ENCODE measurements at regions not wholly inside any gene's neighbourhood (a gene's known extent, or its start where the extent isn't known, plus 50 kb on each side); places are given as distances from the start of the nearest gene placed in this dataset.

- no peak overlapping the region for H3K4ac ChIP-seq (ENCODE audit: low read length)
- no peak overlapping the region for H4K8ac ChIP-seq (ENCODE audit: low read depth, low read length)
- no peak overlapping the region for H3K4me2 ChIP-seq (ENCODE audit: insufficient read depth, low read length, poor library complexity, severe bottlenecking)
- H4K91ac ChIP-seq (ENCODE audit: low read depth, low read length, poor library complexity) = no peak overlapping the region
- no peak overlapping the region for H2AFZ ChIP-seq (ENCODE audit: low read length)
- no peak overlapping the region for H2BK5ac ChIP-seq (ENCODE audit: low read length)
- no peak overlapping the region for H2AK5ac ChIP-seq (ENCODE audit: low read depth, low read length)
- no peak overlapping the region for H3K23ac ChIP-seq (ENCODE audit: low read depth, low read length, poor library complexity)
- H3K27ac ChIP-seq (replicated peaks; ENCODE audit: low read length) = no peak overlapping the region
- H2BK12ac ChIP-seq (ENCODE audit: low read length) = no peak overlapping the region
- no peak overlapping the region for H3K4me3 ChIP-seq (ENCODE audit: low read length in 2 of 2)
- H3K14ac ChIP-seq (ENCODE audit: low read length) = no peak overlapping the region
- no peaks in the 10 kb centered on the region for H3K36me3 ChIP-seq (replicated peaks in 1 of 2; ENCODE audit: control insufficient read depth in 2 of 2, insufficient read depth in 2 of 2, low read length in 2 of 2)
- H3K9me3 ChIP-seq (replicated peaks in 1 of 2; ENCODE audit: control insufficient read depth in 2 of 2, insufficient read depth in 1 of 2, low read depth in 1 of 2, low read length in 2 of 2) = no peaks in the 10 kb centered on the region
- H3K27me3 ChIP-seq (ENCODE audit: control insufficient read depth in 3 of 3, insufficient read depth in 3 of 3, low read depth in 1 of 3, low read length in 3 of 3) = no peaks in the 10 kb centered on the region
- DNase-seq (ENCODE audit: low spot score) = no peak
- H2BK15ac ChIP-seq (ENCODE audit: low read length) = no peak overlapping the region
- H3K18ac ChIP-seq (ENCODE audit: low read length) = no peak overlapping the region
- no peak overlapping the region for H3K9ac ChIP-seq (ENCODE audit: low read depth, low read length, poor library complexity)
- no peaks in the 10 kb centered on the region for H3K79me1 ChIP-seq (ENCODE audit: low read depth, low read length)
- no peak overlapping the region for H2BK120ac ChIP-seq (ENCODE audit: low read depth, low read length)
- WGBS, 2 donors (ENCODE audit: extremely low coverage in 2 of 2, insufficient read length in 2 of 2, insufficient replicate concordance in 1 of 2) = no CpG with 5 or more reads among the region's 3 CpGs
- no peaks in the 10 kb centered on the region for H3K4me1 ChIP-seq (ENCODE audit: control insufficient read depth in 2 of 2, insufficient read depth in 1 of 2, low read depth in 1 of 2, low read length in 2 of 2)
Measured at GRCh38 chr20:60143261-60143842, 185.1 kb downstream of the CDH26 start.

DNA sequence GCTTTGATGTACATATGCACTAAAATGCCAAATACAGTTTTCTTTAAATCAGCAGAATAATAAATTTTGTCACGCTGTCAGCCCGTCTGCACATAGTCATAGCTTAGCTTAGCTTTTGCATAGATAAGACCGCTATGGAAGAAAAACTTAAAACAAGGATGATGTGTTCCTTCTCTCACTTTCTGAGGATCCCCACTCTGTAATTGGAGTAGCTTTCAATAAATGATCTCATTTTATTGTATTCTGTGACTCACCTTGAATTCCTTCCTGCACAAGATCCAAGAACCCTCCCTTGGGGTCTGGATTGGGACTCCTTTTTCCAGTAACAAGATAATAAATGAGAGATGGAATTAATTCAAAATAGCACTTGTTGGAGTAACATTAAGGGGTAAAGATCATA lies 186.2 kb downstream of the CDH26 start:
- WGBS, 2 donors (ENCODE audit: extremely low coverage in 2 of 2, insufficient read length in 2 of 2, insufficient replicate concordance in 1 of 2) = no CpG with 5 or more reads among the region's 3 CpGs

DNA sequence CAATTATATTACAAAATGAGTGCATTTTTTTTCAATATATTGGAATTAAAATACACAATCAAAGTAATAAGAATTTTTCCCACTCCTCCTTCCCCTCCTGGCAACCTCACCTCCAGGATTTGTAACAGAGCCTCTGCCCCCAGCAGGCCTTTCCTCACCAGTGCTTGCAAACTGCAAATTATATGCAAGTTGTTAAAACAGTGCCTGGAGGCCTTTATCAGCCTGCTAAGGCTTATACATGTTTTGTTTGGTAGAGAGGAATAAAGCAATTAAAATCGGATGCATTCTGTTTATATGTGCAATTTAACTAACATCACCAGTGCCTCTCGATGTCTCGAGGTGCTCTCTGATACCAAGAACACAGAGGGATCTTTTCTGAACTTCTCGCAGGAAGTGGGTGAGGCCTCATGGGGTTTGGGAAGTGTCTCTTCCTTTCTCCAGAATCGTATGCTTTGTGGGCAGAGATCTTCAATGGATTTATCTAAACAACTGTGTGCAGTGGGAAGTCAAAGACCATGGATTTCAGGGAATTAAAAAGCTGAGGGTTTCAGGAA lies 186.8 kb downstream of the CDH26 start:
- Histone ChIP-seq H4K8ac (ENCODE audit: low read depth, low read length) (no peak overlapping the region), H3K9me3 (replicated peaks in 1 of 2; ENCODE audit: control insufficient read depth in 2 of 2, insufficient read depth in 1 of 2, low read depth in 1 of 2, low read length in 2 of 2) (no peaks in the 10 kb centered on the region), H2AK5ac (ENCODE audit: low read depth, low read length) (no peak overlapping the region), H3K36me3 (replicated peaks in 1 of 2; ENCODE audit: control insufficient read depth in 2 of 2, insufficient read depth in 2 of 2, low read length in 2 of 2) (no peaks in the 10 kb centered on the region), H3K79me1 (ENCODE audit: low read depth, low read length) (no peaks in the 10 kb centered on the region), H2BK15ac (ENCODE audit: low read length) (no peak overlapping the region), H3K27me3 (ENCODE audit: control insufficient read depth in 3 of 3, insufficient read depth in 3 of 3, low read depth in 1 of 3, low read length in 3 of 3) (no peaks in the 10 kb centered on the region), H3K18ac (ENCODE audit: low read length) (no peak overlapping the region), H3K23ac (ENCODE audit: low read depth, low read length, poor library complexity) (no peak overlapping the region), H2AFZ (ENCODE audit: low read length) (no peak overlapping the region), H3K4me2 (ENCODE audit: insufficient read depth, low read length, poor library complexity, severe bottlenecking) (no peak overlapping the region), H3K4ac (ENCODE audit: low read length) (no peak overlapping the region), H3K4me3 (ENCODE audit: low read length in 2 of 2) (no peak overlapping the region), H2BK5ac (ENCODE audit: low read length) (no peak overlapping the region), H3K4me1 (ENCODE audit: control insufficient read depth in 2 of 2, insufficient read depth in 1 of 2, low read depth in 1 of 2, low read length in 2 of 2) (no peaks in the 10 kb centered on the region), H3K27ac (replicated peaks; ENCODE audit: low read length) (no peak overlapping the region), H4K91ac (ENCODE audit: low read depth, low read length, poor library complexity) (no peak overlapping the region), H3K9ac (ENCODE audit: low read depth, low read length, poor library complexity) (no peak overlapping the region), H2BK12ac (ENCODE audit: low read length) (no peak overlapping the region), H3K14ac (ENCODE audit: low read length) (no peak overlapping the region), H2BK120ac (ENCODE audit: low read depth, low read length) (no peak overlapping the region)
- no peak for DNase-seq (ENCODE audit: low spot score)
- no CpG with 5 or more reads among the region's 5 CpGs for WGBS, 2 donors (ENCODE audit: extremely low coverage in 2 of 2, insufficient read length in 2 of 2, insufficient replicate concordance in 1 of 2)

More for the DNA sequence above, 186.2 kb downstream of the CDH26 start:
- no peak overlapping the region for H3K9ac ChIP-seq (ENCODE audit: low read depth, low read length, poor library complexity)
- no peak overlapping the region for H2BK5ac ChIP-seq (ENCODE audit: low read length)
- no peak overlapping the region for H2BK12ac ChIP-seq (ENCODE audit: low read length)
- no peak overlapping the region for H2AFZ ChIP-seq (ENCODE audit: low read length)
- H3K9me3 ChIP-seq (replicated peaks in 1 of 2; ENCODE audit: control insufficient read depth in 2 of 2, insufficient read depth in 1 of 2, low read depth in 1 of 2, low read length in 2 of 2) = no peaks in the 10 kb centered on the region
- H3K27me3 ChIP-seq (ENCODE audit: control insufficient read depth in 3 of 3, insufficient read depth in 3 of 3, low read depth in 1 of 3, low read length in 3 of 3) = no peaks in the 10 kb centered on the region
- no peak overlapping the region for H3K14ac ChIP-seq (ENCODE audit: low read length)
- H4K91ac ChIP-seq (ENCODE audit: low read depth, low read length, poor library complexity) = no peak overlapping the region
- no peak overlapping the region for H2AK5ac ChIP-seq (ENCODE audit: low read depth, low read length)
- no peak overlapping the region for H3K23ac ChIP-seq (ENCODE audit: low read depth, low read length, poor library complexity)
- H3K4ac ChIP-seq (ENCODE audit: low read length) = no peak overlapping the region
- H3K36me3 ChIP-seq (replicated peaks in 1 of 2; ENCODE audit: control insufficient read depth in 2 of 2, insufficient read depth in 2 of 2, low read length in 2 of 2) = no peaks in the 10 kb centered on the region
- H3K79me1 ChIP-seq (ENCODE audit: low read depth, low read length) = no peaks in the 10 kb centered on the region
- no peak overlapping the region for H3K4me2 ChIP-seq (ENCODE audit: insufficient read depth, low read length, poor library complexity, severe bottlenecking)
- no peaks in the 10 kb centered on the region for H3K4me1 ChIP-seq (ENCODE audit: control insufficient read depth in 2 of 2, insufficient read depth in 1 of 2, low read depth in 1 of 2, low read length in 2 of 2)
- no peak overlapping the region for H3K18ac ChIP-seq (ENCODE audit: low read length)
- H2BK15ac ChIP-seq (ENCODE audit: low read length) = no peak overlapping the region
- DNase-seq (ENCODE audit: low spot score) = no peak
- no peak overlapping the region for H4K8ac ChIP-seq (ENCODE audit: low read depth, low read length)
- H3K4me3 ChIP-seq (ENCODE audit: low read length in 2 of 2) = no peak overlapping the region
- H2BK120ac ChIP-seq (ENCODE audit: low read depth, low read length) = no peak overlapping the region
- H3K27ac ChIP-seq (replicated peaks; ENCODE audit: low read length) = no peak overlapping the region

GRCh38 chr20:60147004-60147403 lies 188.8 kb downstream of the CDH26 start:
- Histone ChIP-seq H3K27ac (replicated peaks; ENCODE audit: low read length) (no peak overlapping the region), H3K36me3 (replicated peaks in 1 of 2; ENCODE audit: control insufficient read depth in 2 of 2, insufficient read depth in 2 of 2, low read length in 2 of 2) (no peaks in the 10 kb centered on the region), H3K27me3 (ENCODE audit: control insufficient read depth in 3 of 3, insufficient read depth in 3 of 3, low read depth in 1 of 3, low read length in 3 of 3) (no peaks in the 10 kb centered on the region), H2AFZ (ENCODE audit: low read length) (no peak overlapping the region), H3K4me3 (ENCODE audit: low read length in 2 of 2) (no peak overlapping the region), H2BK120ac (ENCODE audit: low read depth, low read length) (no peak overlapping the region), H4K91ac (ENCODE audit: low read depth, low read length, poor library complexity) (no peak overlapping the region), H3K79me1 (ENCODE audit: low read depth, low read length) (no peaks in the 10 kb centered on the region), H3K9ac (ENCODE audit: low read depth, low read length, poor library complexity) (no peak overlapping the region), H2BK12ac (ENCODE audit: low read length) (no peak overlapping the region), H2BK15ac (ENCODE audit: low read length) (no peak overlapping the region), H3K9me3 (replicated peaks in 1 of 2; ENCODE audit: control insufficient read depth in 2 of 2, insufficient read depth in 1 of 2, low read depth in 1 of 2, low read length in 2 of 2) (no peaks in the 10 kb centered on the region), H3K4me1 (ENCODE audit: control insufficient read depth in 2 of 2, insufficient read depth in 1 of 2, low read depth in 1 of 2, low read length in 2 of 2) (no peaks in the 10 kb centered on the region), H3K4me2 (ENCODE audit: insufficient read depth, low read length, poor library complexity, severe bottlenecking) (no peak overlapping the region), H3K23ac (ENCODE audit: low read depth, low read length, poor library complexity) (no peak overlapping the region), H2AK5ac (ENCODE audit: low read depth, low read length) (no peak overlapping the region), H3K14ac (ENCODE audit: low read length) (no peak overlapping the region), H3K4ac (ENCODE audit: low read length) (no peak overlapping the region), H4K8ac (ENCODE audit: low read depth, low read length) (no peak overlapping the region), H2BK5ac (ENCODE audit: low read length) (no peak overlapping the region), H3K18ac (ENCODE audit: low read length) (no peak overlapping the region)
- WGBS, 2 donors (ENCODE audit: extremely low coverage in 2 of 2, insufficient read length in 2 of 2, insufficient replicate concordance in 1 of 2) = no CpG with 5 or more reads among the region's 2 CpGs
- no peak for DNase-seq (ENCODE audit: low spot score)

Measured in neuronal stem cell (in vitro differentiated cells).